ENCODE measurements at regions not wholly inside any gene's neighbourhood (a gene's known extent, or its start where the extent isn't known, plus 50 kb on each side); places are given as distances from the start of the nearest gene placed in this dataset.

- H3K27me3 ChIP-seq (ENCODE audit: insufficient read depth, low read length): peaks cover 10% of the 10 kb centered on the region
- H3K4me1 ChIP-seq (ENCODE audit: insufficient read depth, low read length): peaks cover 26% of the 10 kb centered on the region
- H3K4me3 ChIP-seq (ENCODE audit: low read length): no peak overlapping the region
- no peaks in the 10 kb centered on the region for H3K9me3 ChIP-seq (ENCODE audit: low read depth, low read length)
Measured at GRCh38 chr7:94054130-94054529, 50.0 kb upstream of the BET1 start.

- H3K4me1 ChIP-seq (ENCODE audit: insufficient read depth, low read length): peaks cover 11% of the 10 kb centered on the region
- H3K9me3 ChIP-seq (ENCODE audit: low read depth, low read length): no peaks in the 10 kb centered on the region
- no peak overlapping the region for H3K4me3 ChIP-seq (ENCODE audit: low read length)
- peaks cover 10% of the 10 kb centered on the region for H3K27me3 ChIP-seq (ENCODE audit: insufficient read depth, low read length)
Measured at GRCh38 chr7:94055963-94056362, 51.8 kb upstream of the BET1 start.

GRCh38 chr7:94056796-94057207, 52.6 kb upstream of the BET1 start:
- Histone ChIP-seq H3K4me3 (ENCODE audit: low read length) (no peak overlapping the region), H3K27me3 (ENCODE audit: insufficient read depth, low read length) (peaks cover 12% of the 10 kb centered on the region), H3K4me1 (ENCODE audit: insufficient read depth, low read length) (peaks cover 3% of the 10 kb centered on the region), H3K9me3 (ENCODE audit: low read depth, low read length) (no peaks in the 10 kb centered on the region)

- H3K4me1 ChIP-seq (ENCODE audit: insufficient read depth, low read length): no peaks in the 10 kb centered on the region
- peaks cover 13% of the 10 kb centered on the region for H3K27me3 ChIP-seq (ENCODE audit: insufficient read depth, low read length)
- no peak overlapping the region for H3K4me3 ChIP-seq (ENCODE audit: low read length)
- no peaks in the 10 kb centered on the region for H3K9me3 ChIP-seq (ENCODE audit: low read depth, low read length)
Measured at GRCh38 chr7:94057955-94058354, 53.8 kb upstream of the BET1 start.

GRCh38 chr7:94059746-94060145, 55.6 kb upstream of the BET1 start:
- Histone ChIP-seq H3K27me3 (ENCODE audit: insufficient read depth, low read length) (peaks cover 9% of the 10 kb centered on the region), H3K9me3 (ENCODE audit: low read depth, low read length) (no peaks in the 10 kb centered on the region), H3K4me1 (ENCODE audit: insufficient read depth, low read length) (peaks cover 3% of the 10 kb centered on the region), H3K4me3 (ENCODE audit: low read length) (no peak overlapping the region)

GRCh38 chr7:94060752-94061151, 56.6 kb upstream of the BET1 start:
- Histone ChIP-seq H3K9me3 (ENCODE audit: low read depth, low read length) (no peaks in the 10 kb centered on the region), H3K27me3 (ENCODE audit: insufficient read depth, low read length) (peaks cover 18% of the 10 kb centered on the region), H3K4me1 (ENCODE audit: insufficient read depth, low read length) (peaks cover 8% of the 10 kb centered on the region), H3K4me3 (ENCODE audit: low read length) (no peak overlapping the region)

- Histone ChIP-seq H3K4me1 (ENCODE audit: insufficient read depth, low read length) (peaks cover 8% of the 10 kb centered on the region), H3K4me3 (ENCODE audit: low read length) (no peak overlapping the region), H3K27me3 (ENCODE audit: insufficient read depth, low read length) (peaks cover 22% of the 10 kb centered on the region), H3K9me3 (ENCODE audit: low read depth, low read length) (no peaks in the 10 kb centered on the region)
Measured at GRCh38 chr7:94061326-94061725, 57.2 kb upstream of the BET1 start.

GRCh38 chr7:94062372-94062771, 58.2 kb upstream of the BET1 start:
- H3K4me3 ChIP-seq (ENCODE audit: low read length): no peak overlapping the region
- peaks cover 30% of the 10 kb centered on the region for H3K27me3 ChIP-seq (ENCODE audit: insufficient read depth, low read length)
- peaks cover 8% of the 10 kb centered on the region for H3K4me1 ChIP-seq (ENCODE audit: insufficient read depth, low read length)
- no peaks in the 10 kb centered on the region for H3K9me3 ChIP-seq (ENCODE audit: low read depth, low read length)

GRCh38 chr7:94064541-94065191, 60.5 kb upstream of the BET1 start:
- Histone ChIP-seq H3K9me3 (ENCODE audit: low read depth, low read length) (no peaks in the 10 kb centered on the region), H3K27me3 (ENCODE audit: insufficient read depth, low read length) (peaks cover 35% of the 10 kb centered on the region), H3K4me1 (ENCODE audit: insufficient read depth, low read length) (peaks cover 8% of the 10 kb centered on the region), H3K4me3 (ENCODE audit: low read length) (no peak overlapping the region)

GRCh38 chr7:94067047-94067446, 62.9 kb upstream of the BET1 start:
- no peak overlapping the region for H3K4me3 ChIP-seq (ENCODE audit: low read length)
- H3K27me3 ChIP-seq (ENCODE audit: insufficient read depth, low read length): peaks cover 32% of the 10 kb centered on the region
- H3K9me3 ChIP-seq (ENCODE audit: low read depth, low read length): no peaks in the 10 kb centered on the region
- H3K4me1 ChIP-seq (ENCODE audit: insufficient read depth, low read length): peaks cover 8% of the 10 kb centered on the region

GRCh38 chr7:94067506-94067905, 63.4 kb upstream of the BET1 start:
- peaks cover 32% of the 10 kb centered on the region for H3K27me3 ChIP-seq (ENCODE audit: insufficient read depth, low read length)
- no peak overlapping the region for H3K4me3 ChIP-seq (ENCODE audit: low read length)
- H3K9me3 ChIP-seq (ENCODE audit: low read depth, low read length): no peaks in the 10 kb centered on the region
- peaks cover 8% of the 10 kb centered on the region for H3K4me1 ChIP-seq (ENCODE audit: insufficient read depth, low read length)

GRCh38 chr7:94069162-94069739, 65.1 kb upstream of the BET1 start:
- Histone ChIP-seq H3K4me1 (ENCODE audit: insufficient read depth, low read length) (peaks cover 8% of the 10 kb centered on the region), H3K9me3 (ENCODE audit: low read depth, low read length) (no peaks in the 10 kb centered on the region), H3K27me3 (ENCODE audit: insufficient read depth, low read length) (peaks cover 34% of the 10 kb centered on the region), H3K4me3 (ENCODE audit: low read length) (no peak overlapping the region)

- Histone ChIP-seq H3K27me3 (ENCODE audit: insufficient read depth, low read length) (no peaks in the 10 kb centered on the region), H3K4me3 (ENCODE audit: low read length) (no peak overlapping the region), H3K9me3 (ENCODE audit: low read depth, low read length) (no peaks in the 10 kb centered on the region), H3K4me1 (ENCODE audit: insufficient read depth, low read length) (no peaks in the 10 kb centered on the region)
Measured at GRCh38 chr7:94080551-94080950, 76.4 kb upstream of the BET1 start.

- H3K9me3 ChIP-seq (ENCODE audit: low read depth, low read length): no peaks in the 10 kb centered on the region
- no peak overlapping the region for H3K4me3 ChIP-seq (ENCODE audit: low read length)
- no peaks in the 10 kb centered on the region for H3K27me3 ChIP-seq (ENCODE audit: insufficient read depth, low read length)
- H3K4me1 ChIP-seq (ENCODE audit: insufficient read depth, low read length): no peaks in the 10 kb centered on the region
Measured at GRCh38 chr7:94082126-94082525, 78.0 kb upstream of the BET1 start.

GRCh38 chr7:94087664-94088352, 83.7 kb upstream of the BET1 start:
- no peak overlapping the region for H3K4me3 ChIP-seq (ENCODE audit: low read length)
- no peaks in the 10 kb centered on the region for H3K9me3 ChIP-seq (ENCODE audit: low read depth, low read length)
- H3K4me1 ChIP-seq (ENCODE audit: insufficient read depth, low read length): no peaks in the 10 kb centered on the region
- H3K27me3 ChIP-seq (ENCODE audit: insufficient read depth, low read length): no peaks in the 10 kb centered on the region

GRCh38 chr7:94088560-94088959, 84.4 kb upstream of the BET1 start:
- Histone ChIP-seq H3K4me1 (ENCODE audit: insufficient read depth, low read length) (no peaks in the 10 kb centered on the region), H3K4me3 (ENCODE audit: low read length) (no peak overlapping the region), H3K27me3 (ENCODE audit: insufficient read depth, low read length) (peaks cover 2% of the 10 kb centered on the region), H3K9me3 (ENCODE audit: low read depth, low read length) (no peaks in the 10 kb centered on the region)
